Activated CD8-positive, alpha-beta T cell treated with anti-CD3 and anti-CD28 coated beads for 36 hours (primary cell): ENCODE measurements at regions not wholly inside any gene's neighbourhood (a gene's known extent, or its start where the extent isn't known, plus 50 kb on each side); places are given as distances from the start of the nearest gene placed in this dataset.

Experiments used
- ATAC-seq: fragments of 200-7000 bp; cut with Tn5 transposase; one replicate; pipeline ENCODE4 v1.10.0; 2021; ENCODE audit warnings: mild to moderate bottlenecking, moderate library complexity
- CTCF ChIA-PET: fragments of 350-600 bp; sonication (Branson Sonifier 250); formaldehyde crosslinking; loops from one replicate; lab custom pipeline; 2021; ENCODE audit warnings: antibody characterized with exemption; lab: Charles Lee
- POLR2A ChIA-PET: fragments of 350-600 bp; sonication (Branson Sonifier 250); formaldehyde crosslinking; loops from one replicate; lab custom pipeline; 2021; ENCODE audit warnings: antibody characterized with exemption; lab: Charles Lee
- DNase-seq: peaks from one replicate; pipeline ENCODE4 v3.0.0-alpha.2; 2020
- H3K27ac Mint-ChIP-seq: one replicate; pipeline ENCODE4 v1.8.0; 2021; ENCODE audit warnings: mild to moderate bottlenecking, mixed read lengths
- H3K27me3 Mint-ChIP-seq: one replicate; pipeline ENCODE4 v1.8.0; 2021; ENCODE audit warnings: mixed read lengths
- H3K36me3 Mint-ChIP-seq: one replicate; pipeline ENCODE4 v1.8.0; 2021; ENCODE audit warnings: low read depth, mixed read lengths
- H3K4me1 Mint-ChIP-seq: one replicate; pipeline ENCODE4 v1.8.0; 2021; ENCODE audit warnings: low read depth, mixed read lengths
- H3K4me3 Mint-ChIP-seq: one replicate; pipeline ENCODE4 v1.8.0; 2021; ENCODE audit warnings: mild to moderate bottlenecking, moderate library complexity, mixed read lengths
- H3K9me3 Mint-ChIP-seq: one replicate; pipeline ENCODE4 v1.8.0; 2021; ENCODE audit warnings: mixed read lengths
- CTCF ChIP-seq: fragments of 200-600 bp; IDR thresholded peaks from one replicate; pipeline ENCODE4 v1.8.0; 2022; ENCODE audit warnings: antibody characterized with exemption, mild to moderate bottlenecking
- intact Hi-C: fragments of 100-400 bp; cut with micrococcal nuclease; formaldehyde crosslinking; loops from one replicate; pipeline ENCODE4 v1.10.0; 2022

GRCh38 chr13:62924395-62924794, 1508.7 kb upstream of the PCDH20 start:
- Mint-ChIP-seq H3K4me3 (no peak overlapping the region), H3K36me3 (no peaks in the 10 kb centered on the region), H3K4me1 (no peaks in the 10 kb centered on the region), H3K9me3 (peaks cover 9% of the 10 kb centered on the region), H3K27me3 (no peaks in the 10 kb centered on the region), H3K27ac (no peak overlapping the region)
- intact Hi-C loops: no loop called here
- ChIA-PET CTCF (no interaction called here), POLR2A (no interaction called here)
- DNase-seq: no peak
- no peak for ATAC-seq
- TF ChIP-seq CTCF: no peak

- intact Hi-C loops: no loop called here
- no peak for ATAC-seq
- Mint-ChIP-seq H3K27ac (no peak overlapping the region), H3K9me3 (peaks cover 8% of the 10 kb centered on the region), H3K4me3 (no peak overlapping the region), H3K4me1 (no peaks in the 10 kb centered on the region), H3K36me3 (no peaks in the 10 kb centered on the region), H3K27me3 (no peaks in the 10 kb centered on the region)
- no peak for TF ChIP-seq CTCF
- DNase-seq: no peak
- ChIA-PET CTCF (no interaction called here), POLR2A (no interaction called here)
Measured at GRCh38 chr13:62920159-62920558, 1504.5 kb upstream of the PCDH20 start.

GRCh38 chr13:62919491-62919890, 1503.8 kb upstream of the PCDH20 start:
- Mint-ChIP-seq H3K27me3 (no peaks in the 10 kb centered on the region), H3K4me1 (no peaks in the 10 kb centered on the region), H3K4me3 (no peak overlapping the region), H3K36me3 (no peaks in the 10 kb centered on the region), H3K9me3 (peaks cover 11% of the 10 kb centered on the region), H3K27ac (no peak overlapping the region)
- no peak for TF ChIP-seq CTCF
- ChIA-PET CTCF (no interaction called here), POLR2A (no interaction called here)
- ATAC-seq (no peak), DNase-seq (no peak)
- intact Hi-C loops: no loop called here

- H3K4me3 Mint-ChIP-seq: no peak overlapping the region
- H3K36me3 Mint-ChIP-seq: no peaks in the 10 kb centered on the region
- no peaks in the 10 kb centered on the region for H3K4me1 Mint-ChIP-seq
- DNase-seq (no peak), ATAC-seq (no peak)
- POLR2A ChIA-PET: no interaction called here
- no peaks in the 10 kb centered on the region for H3K27me3 Mint-ChIP-seq
- intact Hi-C loops: no loop called here
- TF ChIP-seq CTCF: no peak
- H3K9me3 Mint-ChIP-seq: peaks cover 9% of the 10 kb centered on the region
- H3K27ac Mint-ChIP-seq: no peak overlapping the region
- CTCF ChIA-PET: no interaction called here
Measured at GRCh38 chr13:62910541-62911060, 1495.0 kb upstream of the PCDH20 start.

GRCh38 chr13:62908321-62908720, 1492.7 kb upstream of the PCDH20 start:
- no peak overlapping the region for H3K4me3 Mint-ChIP-seq
- H3K9me3 Mint-ChIP-seq: peaks cover 8% of the 10 kb centered on the region
- no peak for TF ChIP-seq CTCF
- intact Hi-C loops: no loop called here
- no peak for ATAC-seq
- no peaks in the 10 kb centered on the region for H3K27me3 Mint-ChIP-seq
- no peaks in the 10 kb centered on the region for H3K4me1 Mint-ChIP-seq
- H3K36me3 Mint-ChIP-seq: no peaks in the 10 kb centered on the region
- ChIA-PET CTCF (no interaction called here), POLR2A (no interaction called here)
- no peak for DNase-seq
- H3K27ac Mint-ChIP-seq: no peak overlapping the region
